PC-9 (cell line): ENCODE measurements at regions not wholly inside any gene's neighbourhood (a gene's known extent, or its start where the extent isn't known, plus 50 kb on each side); places are given as distances from the start of the nearest gene placed in this dataset.

Source experiments
- BruUV-seq: library from RNA; stranded (reverse); fragments of 400-500 nt; replicated peaks from 2 replicates; lab custom pipeline; 2021; lab: Mats Ljungman, UMichigan
- CTCF ChIA-PET: fragments of 300-600 bp; sonication (Branson Sonifier 250); formaldehyde crosslinking; loops from one replicate; lab custom pipeline; 2022; ENCODE audit warnings: antibody characterized with exemption; lab: Charles Lee
- POLR2A ChIA-PET: fragments of 300-600 bp; sonication (Branson Sonifier 250); formaldehyde crosslinking; loops from one replicate; lab custom pipeline; 2022; ENCODE audit warnings: antibody characterized with exemption; ENCODE audit not compliant: unreplicated experiment; lab: Charles Lee
- DNase-seq, 2 experiments: peaks; one replicate each; pipeline versions ENCODE4 v3.0.0 to v3.0.0-alpha.2; 2015 to 2022; ENCODE audit warnings: mixed read lengths in 1 of 2
- H2AFZ ChIP-seq: fragments of 200-600 bp; sonication (generic); 2 replicates; pipeline ENCODE4 v1.8.1; 2017; ENCODE audit warnings: antibody characterized with exemption
- H3F3A ChIP-seq: fragments of 200-600 bp; sonication (generic); 2 replicates; pipeline ENCODE4 v1.8.1; 2017; ENCODE audit warnings: antibody characterized with exemption, mild to moderate bottlenecking, low read depth; ENCODE audit not compliant: insufficient read depth
- H3K27ac ChIP-seq: fragments of 200-600 bp; sonication (generic); 2 replicates; pipeline ENCODE4 v1.6.1; 2016; ENCODE audit warnings: mixed run types
- H3K27me3 ChIP-seq: fragments of 200-600 bp; sonication (generic); 2 replicates; pipeline ENCODE4 v1.6.1; 2016; ENCODE audit warnings: low read depth, mixed run types; ENCODE audit not compliant: insufficient read depth
- H3K36me3 ChIP-seq: fragments of 200-600 bp; sonication (generic); 2 replicates; pipeline ENCODE4 v1.6.1; 2016; ENCODE audit warnings: low read depth, mixed run types
- H3K4me1 ChIP-seq: fragments of 200-600 bp; sonication (generic); replicated peaks from 2 replicates; pipeline ENCODE4 v1.6.1; 2016; ENCODE audit warnings: mixed run types; ENCODE audit not compliant: insufficient read depth
- H3K4me2 ChIP-seq: fragments of 200-600 bp; sonication (generic); 2 replicates; pipeline ENCODE4 v1.6.1; 2017; ENCODE audit warnings: mixed run types
- H3K4me3 ChIP-seq: fragments of 200-600 bp; sonication (generic); 2 replicates; pipeline ENCODE4 v1.6.1; 2016; ENCODE audit warnings: mixed run types
- H3K79me2 ChIP-seq: fragments of 200-600 bp; sonication (generic); 2 replicates; pipeline ENCODE4 v1.6.1; 2017; ENCODE audit warnings: low read depth, mixed run types
- H3K9me2 ChIP-seq: fragments of 200-600 bp; sonication (generic); 2 replicates; pipeline ENCODE4 v1.8.1; 2017; ENCODE audit warnings: mild to moderate bottlenecking; ENCODE audit not compliant: insufficient read depth
- H3K9me3 ChIP-seq: fragments of 200-600 bp; sonication (generic); 2 replicates; pipeline ENCODE4 v1.8.1; 2016; ENCODE audit warnings: low read depth; ENCODE audit not compliant: insufficient read depth
- H4K20me1 ChIP-seq: fragments of 200-600 bp; sonication (generic); 2 replicates; pipeline ENCODE4 v1.8.1; 2017; ENCODE audit not compliant: insufficient read depth
- EZH2 ChIP-seq: fragments of 200-600 bp; sonication (generic); IDR thresholded peaks from 2 replicates; pipeline ENCODE4 v1.8.0; 2017; ENCODE audit warnings: antibody characterized with exemption, low read depth
- intact Hi-C: fragments of 100-400 bp; cut with micrococcal nuclease; formaldehyde crosslinking; loops from one replicate; pipeline ENCODE4 v1.10.0; 2022; ENCODE audit not compliant: unreplicated experiment
- TF ChIP-seq, protein P1 (sequence below): fragments of 200-600 bp; sonication (generic); conservative IDR thresholded peaks from 2 replicates; pipeline ENCODE4 v1.6.1; 2017; ENCODE audit warnings: mixed run types, antibody characterized with exemption, mild to moderate bottlenecking, moderate library complexity

GRCh38 chr7:16210171-16210570 is 211.2 kb downstream of the CRPPA start:
- Histone ChIP-seq H3K9me3 (no peaks in the 10 kb centered on the region), H3K36me3 (no peaks in the 10 kb centered on the region), H4K20me1 (no peaks in the 10 kb centered on the region), H3K4me3 (no peak overlapping the region), H3F3A (no peaks in the 10 kb centered on the region), H3K9me2 (no peaks in the 10 kb centered on the region), H3K4me1 (peaks cover 10% of the 10 kb centered on the region; the same call in 1 of the 2 replicates), H3K79me2 (no peaks in the 10 kb centered on the region), H2AFZ (no peak overlapping the region), H3K27me3 (no peaks in the 10 kb centered on the region), H3K4me2 (no peak overlapping the region), H3K27ac (no peak overlapping the region)
- no peak for DNase-seq
- POLR2A ChIA-PET, result no interaction called here
- intact Hi-C loops, result no loop called here
- CTCF ChIA-PET, result no interaction called here
- no peak for TF ChIP-seq EZH2
- TF ChIP-seq, protein P1, sequence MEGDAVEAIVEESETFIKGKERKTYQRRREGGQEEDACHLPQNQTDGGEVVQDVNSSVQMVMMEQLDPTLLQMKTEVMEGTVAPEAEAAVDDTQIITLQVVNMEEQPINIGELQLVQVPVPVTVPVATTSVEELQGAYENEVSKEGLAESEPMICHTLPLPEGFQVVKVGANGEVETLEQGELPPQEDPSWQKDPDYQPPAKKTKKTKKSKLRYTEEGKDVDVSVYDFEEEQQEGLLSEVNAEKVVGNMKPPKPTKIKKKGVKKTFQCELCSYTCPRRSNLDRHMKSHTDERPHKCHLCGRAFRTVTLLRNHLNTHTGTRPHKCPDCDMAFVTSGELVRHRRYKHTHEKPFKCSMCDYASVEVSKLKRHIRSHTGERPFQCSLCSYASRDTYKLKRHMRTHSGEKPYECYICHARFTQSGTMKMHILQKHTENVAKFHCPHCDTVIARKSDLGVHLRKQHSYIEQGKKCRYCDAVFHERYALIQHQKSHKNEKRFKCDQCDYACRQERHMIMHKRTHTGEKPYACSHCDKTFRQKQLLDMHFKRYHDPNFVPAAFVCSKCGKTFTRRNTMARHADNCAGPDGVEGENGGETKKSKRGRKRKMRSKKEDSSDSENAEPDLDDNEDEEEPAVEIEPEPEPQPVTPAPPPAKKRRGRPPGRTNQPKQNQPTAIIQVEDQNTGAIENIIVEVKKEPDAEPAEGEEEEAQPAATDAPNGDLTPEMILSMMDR, result no peak
- BruUV-seq, result no TSS peak

GRCh38 chr7:16207321-16207720 is 214.0 kb downstream of the CRPPA start:
- no peak overlapping the region for H2AFZ ChIP-seq
- intact Hi-C loops, result no loop called here
- no peak for DNase-seq
- no peaks in the 10 kb centered on the region for H3K9me2 ChIP-seq
- H3K4me2 ChIP-seq, result no peak overlapping the region
- H3F3A ChIP-seq, result no peaks in the 10 kb centered on the region
- H4K20me1 ChIP-seq, result no peaks in the 10 kb centered on the region
- no peaks in the 10 kb centered on the region for H3K27me3 ChIP-seq
- TF ChIP-seq, protein P1, result no peak
- TF ChIP-seq EZH2, result no peak
- H3K4me3 ChIP-seq, result no peak overlapping the region
- peaks cover under 1% of the 10 kb centered on the region; the same call in 1 of the 2 replicates for H3K4me1 ChIP-seq
- no peaks in the 10 kb centered on the region for H3K9me3 ChIP-seq
- H3K36me3 ChIP-seq, result no peaks in the 10 kb centered on the region
- BruUV-seq, result no TSS peak
- ChIA-PET POLR2A (no interaction called here), CTCF (no interaction called here)
- no peak overlapping the region for H3K27ac ChIP-seq
- no peaks in the 10 kb centered on the region for H3K79me2 ChIP-seq

DNA sequence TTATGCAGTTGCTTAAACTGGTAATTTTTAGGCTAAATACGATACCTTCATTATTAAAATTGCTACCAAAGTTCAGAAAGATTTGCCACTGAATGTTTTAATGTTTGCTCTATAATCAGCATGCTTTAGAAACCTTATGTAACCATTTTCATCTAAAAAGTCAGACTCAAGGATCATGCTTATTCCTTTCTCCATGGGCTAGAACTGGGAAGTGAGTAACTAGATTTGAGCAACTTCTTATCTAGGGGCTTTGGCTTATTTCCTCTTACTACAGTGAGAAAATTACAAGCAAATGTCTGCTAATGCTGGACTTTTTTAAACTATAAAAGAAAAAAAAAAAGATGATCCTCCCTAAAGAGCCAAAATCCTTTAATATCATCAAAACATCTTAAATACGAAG is 215.9 kb downstream of the CRPPA start:
- no peaks in the 10 kb centered on the region for H3K9me3 ChIP-seq
- H3K79me2 ChIP-seq, result no peaks in the 10 kb centered on the region
- no peaks in the 10 kb centered on the region for H3K36me3 ChIP-seq
- BruUV-seq, result no TSS peak
- H3K4me1 ChIP-seq, result no peaks in the 10 kb centered on the region
- CTCF ChIA-PET, result no interaction called here
- H3K27ac ChIP-seq, result no peak overlapping the region
- H2AFZ ChIP-seq, result no peak overlapping the region
- no peaks in the 10 kb centered on the region for H3K27me3 ChIP-seq
- H3F3A ChIP-seq, result no peaks in the 10 kb centered on the region
- no peak for DNase-seq
- H4K20me1 ChIP-seq, result no peaks in the 10 kb centered on the region
- POLR2A ChIA-PET, result no interaction called here
- no peak overlapping the region for H3K4me2 ChIP-seq
- TF ChIP-seq EZH2, result no peak
- TF ChIP-seq, protein P1, result no peak
- no peaks in the 10 kb centered on the region for H3K9me2 ChIP-seq
- no peak overlapping the region for H3K4me3 ChIP-seq
- intact Hi-C loops, result no loop called here
